HG02759 (cell line): ENCODE measurements at regions not wholly inside any gene's neighbourhood (a gene's known extent, or its start where the extent isn't known, plus 50 kb on each side); places are given as distances from the start of the nearest gene placed in this dataset.

Experiments
- ATAC-seq: cut with Tn5 transposase; IDR thresholded peaks from one replicate; pipeline ENCODE4 v1.9.1; 2021; ENCODE audit warnings: mild to moderate bottlenecking, moderate library complexity; ENCODE audit not compliant: unreplicated experiment

DNA sequence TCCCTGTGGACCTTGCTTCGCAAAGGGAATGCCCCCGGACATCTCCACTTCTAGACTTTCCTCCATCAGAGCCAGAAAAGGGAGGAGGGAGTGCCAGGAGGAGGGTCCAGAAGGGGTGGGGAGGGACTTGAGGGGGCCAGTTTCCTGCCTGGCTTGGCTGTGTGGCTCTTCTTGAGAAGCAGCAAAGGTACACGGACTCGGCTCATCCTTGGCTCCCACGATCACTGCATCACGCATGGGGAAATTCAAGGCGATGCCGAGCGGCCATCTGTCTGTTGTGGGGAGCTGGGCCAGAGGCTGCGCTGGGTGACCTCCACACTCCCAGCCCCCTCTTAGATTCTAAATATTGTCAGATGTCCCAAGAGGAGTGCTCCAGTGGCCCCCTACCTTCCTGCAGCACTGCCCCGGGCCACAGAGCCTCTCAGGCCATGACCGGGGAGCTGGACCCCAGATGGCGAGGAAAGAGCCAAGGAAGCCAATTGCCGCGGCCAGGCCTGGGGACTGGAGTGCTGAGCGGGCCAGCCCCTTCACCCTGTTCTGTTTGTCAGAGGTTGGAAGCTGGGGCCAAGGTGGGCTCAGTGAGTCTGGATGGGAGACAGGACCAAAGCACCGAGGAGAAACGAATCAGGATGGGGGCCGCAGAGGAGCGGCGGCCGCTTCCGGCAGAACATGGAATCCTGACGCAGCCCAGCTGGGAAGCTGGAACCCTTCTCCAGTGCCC, 104.5 kb downstream of the RBFOX3 start:
- no peak for ATAC-seq

- ATAC-seq: no peak
Measured at GRCh38 chr17:79505199-79505598, 105.7 kb downstream of the RBFOX3 start.

DNA sequence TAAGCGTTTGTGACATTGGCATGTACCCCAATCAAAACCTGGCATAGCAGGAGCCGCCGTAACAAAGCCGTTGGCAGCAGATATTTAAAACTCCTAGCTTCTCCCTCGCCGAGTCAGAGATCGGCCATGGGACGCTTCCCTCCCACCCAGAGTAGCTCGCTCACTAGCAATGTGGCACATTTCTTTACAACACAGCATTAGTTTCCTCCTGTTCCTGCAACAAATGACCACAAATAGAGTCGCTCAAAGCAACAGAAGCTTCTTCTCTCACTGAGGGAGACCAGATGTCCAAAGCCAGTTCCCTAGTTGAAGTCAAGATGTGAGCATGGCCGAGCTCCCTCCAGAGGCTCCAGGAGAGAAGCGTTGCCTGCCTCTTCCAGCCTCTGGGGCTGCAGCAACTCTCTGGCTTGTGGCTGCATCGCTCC, 106.7 kb downstream of the RBFOX3 start:
- ATAC-seq: no peak

DNA sequence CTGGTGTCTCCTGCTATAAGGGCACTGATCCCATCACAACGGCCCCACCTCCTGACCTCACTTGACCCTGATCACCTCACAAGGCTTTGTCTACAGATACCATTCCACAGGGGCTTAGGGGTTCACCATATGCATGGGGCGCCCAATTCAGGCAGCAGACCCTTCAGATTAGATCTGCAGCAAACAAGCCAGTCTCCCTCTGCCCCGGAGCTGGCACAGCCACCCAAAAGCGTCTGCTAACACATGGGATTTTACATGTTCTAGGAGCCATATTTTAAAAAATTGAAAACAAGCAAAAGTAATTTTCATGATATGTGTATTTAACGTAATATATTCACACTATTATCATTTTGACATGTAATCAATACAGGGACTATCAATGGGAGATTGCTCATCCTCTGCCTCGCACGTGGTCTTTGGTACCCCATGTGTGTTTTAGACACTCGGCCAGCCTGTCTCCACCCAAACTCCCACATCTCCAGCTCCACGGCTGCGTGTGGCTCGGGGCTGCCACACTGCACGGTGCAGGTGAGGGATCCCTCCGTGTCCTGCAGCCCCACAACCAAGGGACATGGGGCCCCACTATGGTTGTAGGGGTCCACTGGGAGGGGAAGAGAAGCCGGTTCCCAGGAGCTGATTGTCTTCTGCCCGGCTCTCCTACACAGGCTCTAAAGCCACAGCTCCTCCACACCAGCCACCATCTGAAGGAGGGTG, 107.6 kb downstream of the RBFOX3 start:
- no peak for ATAC-seq

- no peak for ATAC-seq
Measured at GRCh38 chr17:79501910-79502309, 108.9 kb downstream of the RBFOX3 start.

DNA sequence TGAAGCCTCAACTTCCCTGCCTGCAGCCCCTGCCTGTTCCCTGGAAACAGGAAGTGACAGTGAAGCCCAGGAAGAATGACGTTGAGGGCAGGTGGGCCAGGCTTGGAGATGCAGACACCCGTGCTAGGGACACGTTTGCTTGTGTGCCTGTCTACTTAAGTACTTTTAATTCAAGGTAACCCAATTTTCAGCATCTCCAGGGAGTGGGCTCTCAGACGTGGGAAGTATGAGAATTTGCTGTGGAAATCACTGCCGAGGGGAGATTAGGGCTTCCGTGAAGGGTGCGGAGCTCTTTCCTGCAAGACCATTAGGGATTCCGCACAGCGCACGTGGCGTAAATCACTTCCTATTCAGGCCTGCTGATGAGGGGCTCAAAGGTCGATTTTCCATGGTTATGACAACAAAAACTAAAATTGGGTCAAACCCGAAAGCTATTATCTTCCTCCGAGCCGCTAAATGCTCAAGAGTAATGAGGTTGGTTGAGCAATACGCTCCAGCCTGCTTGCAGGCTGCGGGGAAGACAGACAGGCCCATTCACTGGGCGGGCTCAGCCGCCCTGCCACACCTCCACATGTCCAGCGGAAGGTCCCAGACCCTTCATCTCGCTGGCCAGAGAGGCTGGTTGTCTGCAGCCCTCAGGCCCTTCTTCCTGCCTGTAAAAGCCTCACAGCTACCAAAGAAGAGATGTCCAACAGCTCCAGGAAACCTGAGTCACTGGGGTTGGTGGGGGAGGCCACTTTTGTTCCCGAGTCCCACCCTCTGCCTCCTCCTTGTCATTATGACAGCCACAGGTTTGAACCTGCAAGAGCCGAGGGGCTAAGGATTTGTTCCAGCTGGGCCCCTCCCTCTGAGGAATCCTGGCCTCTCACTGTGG, 109.9 kb downstream of the RBFOX3 start:
- ATAC-seq: no peak

- no peak for ATAC-seq
Measured at GRCh38 chr17:79498854-79499253, 112.0 kb downstream of the RBFOX3 start.

- ATAC-seq: no peak
Measured at GRCh38 chr17:79497777-79498348, 113.0 kb downstream of the RBFOX3 start.

- no peak for ATAC-seq
Measured at GRCh38 chr17:79496422-79497005, 114.3 kb downstream of the RBFOX3 start.

DNA sequence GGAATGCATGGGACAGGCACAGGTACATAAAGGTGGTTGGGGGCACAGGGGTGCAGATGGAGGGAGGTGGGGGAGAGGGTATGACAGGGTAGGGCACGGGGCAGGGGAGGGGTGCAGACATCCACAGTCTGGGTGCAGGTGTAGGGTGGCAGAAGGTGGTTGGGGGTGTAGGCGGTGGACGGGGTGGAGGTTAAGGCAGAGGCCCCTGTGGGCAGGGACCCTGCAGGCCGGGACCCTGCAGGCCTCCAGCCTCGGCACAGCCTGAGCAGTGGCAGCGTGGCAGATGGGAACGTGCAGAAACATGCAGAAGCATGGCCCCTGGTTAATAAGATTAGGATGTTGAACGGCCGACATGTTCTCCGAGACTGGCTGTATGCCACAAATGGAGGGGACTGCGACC, 115.2 kb downstream of the RBFOX3 start:
- ATAC-seq: no peak

GRCh38 chr17:79491006-79491405, 119.8 kb downstream of the RBFOX3 start:
- no peak for ATAC-seq

DNA sequence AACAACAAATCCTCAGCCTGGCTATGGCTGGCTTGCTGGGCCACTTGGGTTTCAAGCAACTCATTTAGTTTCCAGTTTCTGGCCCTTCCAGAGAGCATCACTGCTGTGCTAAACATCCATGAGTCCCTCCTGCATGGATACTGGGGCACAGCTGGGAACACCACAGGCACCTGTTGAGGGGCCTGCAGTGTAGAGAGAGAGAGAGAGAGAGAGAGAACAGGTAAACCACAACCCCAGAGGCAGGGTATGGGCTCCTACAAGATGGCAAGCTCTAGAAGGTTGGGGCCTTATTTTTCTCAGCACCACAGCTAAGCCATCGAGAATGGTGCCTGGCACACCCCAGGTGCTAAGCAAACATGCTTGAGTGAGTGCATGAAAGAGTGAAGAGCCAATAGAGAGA, 120.3 kb downstream of the RBFOX3 start:
- no peak for ATAC-seq

GRCh38 chr17:79487149-79487548, 123.7 kb downstream of the RBFOX3 start:
- ATAC-seq: no peak

- no peak for ATAC-seq
Measured at GRCh38 chr17:79485991-79486390, 124.9 kb downstream of the RBFOX3 start.

DNA sequence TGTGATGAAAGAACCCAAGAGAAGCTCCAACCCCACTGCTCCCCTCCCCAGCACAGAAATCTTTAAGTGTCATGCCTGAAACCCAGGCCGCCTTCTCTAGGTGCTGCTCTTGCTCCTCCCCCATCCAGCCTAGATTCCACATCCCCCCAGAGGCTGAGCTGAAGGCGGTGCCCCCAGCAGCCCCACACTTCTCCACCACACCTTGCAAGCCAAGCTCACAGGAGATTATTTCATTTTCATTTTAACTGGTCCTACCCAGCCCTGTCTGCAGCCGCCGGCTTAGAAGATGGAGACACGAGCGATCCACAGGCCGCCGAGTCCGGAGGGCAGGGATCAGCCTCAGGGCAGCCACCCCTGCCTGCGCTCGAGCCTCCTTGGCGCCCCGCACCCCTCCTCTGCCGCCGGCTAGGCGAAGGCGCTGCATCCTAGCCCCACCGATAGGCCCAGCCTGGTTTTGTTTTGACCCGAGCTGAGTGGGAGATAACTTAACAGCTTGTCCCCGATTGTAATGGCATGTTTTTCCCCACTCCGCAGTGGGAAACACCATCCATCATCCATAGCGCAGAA, 125.3 kb downstream of the RBFOX3 start:
- no peak for ATAC-seq

DNA sequence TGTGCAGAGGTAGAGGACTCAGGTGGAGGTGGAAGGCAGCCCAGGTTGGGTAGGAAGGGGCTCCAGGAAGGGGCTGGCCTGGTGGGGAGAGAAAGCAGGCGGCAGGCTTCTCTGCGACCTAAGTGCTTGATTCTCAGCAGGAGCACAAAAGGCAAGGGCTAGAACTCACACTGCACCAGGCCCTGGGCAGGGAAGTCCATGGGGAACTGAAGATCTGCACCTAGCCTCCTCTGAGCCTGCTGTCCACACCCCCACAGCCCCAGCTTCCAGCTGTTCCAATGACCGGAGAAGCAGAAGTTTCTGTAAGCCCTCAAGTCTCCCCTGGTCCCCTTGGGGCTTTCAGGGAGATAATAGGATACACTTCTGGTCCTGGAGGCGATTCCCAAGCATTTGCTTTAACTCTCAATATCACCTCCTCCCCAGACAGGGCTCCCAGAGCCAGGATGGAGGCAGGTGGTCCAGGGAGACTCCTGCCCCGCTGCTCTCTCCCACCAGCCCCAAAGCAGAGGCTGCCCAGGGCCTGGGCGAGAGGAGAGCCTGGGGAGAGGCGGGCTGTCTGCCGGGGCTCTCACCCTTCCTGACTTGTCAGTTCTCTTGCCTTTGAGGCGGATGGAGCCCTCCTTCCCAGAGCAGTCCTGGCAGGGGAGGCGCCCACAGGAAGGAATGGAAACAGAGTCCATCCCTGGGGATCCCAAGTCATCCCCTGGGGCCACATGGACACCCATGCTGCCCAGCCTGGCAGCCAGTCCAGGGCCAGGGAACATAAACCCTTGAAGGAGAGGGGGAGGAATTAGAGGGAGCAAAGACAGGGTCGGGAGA, 126.0 kb downstream of the RBFOX3 start:
- ATAC-seq: no peak

DNA sequence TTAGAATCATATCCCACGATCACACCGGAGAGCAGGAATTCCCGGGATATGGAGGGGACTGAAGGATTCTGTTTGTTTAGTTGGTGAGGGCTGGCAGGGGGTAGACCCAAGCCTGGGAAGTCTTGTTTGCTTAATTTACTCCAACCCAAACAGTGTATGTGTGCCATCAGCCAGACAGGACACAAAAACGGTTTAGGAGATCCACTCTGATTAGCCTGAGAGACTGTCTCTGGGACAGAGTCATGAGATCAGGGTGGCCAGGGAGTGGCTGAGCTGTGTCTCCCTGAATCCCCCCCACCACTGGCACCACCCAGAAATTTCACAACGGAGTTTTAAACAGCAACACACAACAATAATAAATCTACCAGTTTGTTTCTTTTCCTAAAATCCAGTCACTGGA, 127.0 kb downstream of the RBFOX3 start:
- ATAC-seq: no peak

DNA sequence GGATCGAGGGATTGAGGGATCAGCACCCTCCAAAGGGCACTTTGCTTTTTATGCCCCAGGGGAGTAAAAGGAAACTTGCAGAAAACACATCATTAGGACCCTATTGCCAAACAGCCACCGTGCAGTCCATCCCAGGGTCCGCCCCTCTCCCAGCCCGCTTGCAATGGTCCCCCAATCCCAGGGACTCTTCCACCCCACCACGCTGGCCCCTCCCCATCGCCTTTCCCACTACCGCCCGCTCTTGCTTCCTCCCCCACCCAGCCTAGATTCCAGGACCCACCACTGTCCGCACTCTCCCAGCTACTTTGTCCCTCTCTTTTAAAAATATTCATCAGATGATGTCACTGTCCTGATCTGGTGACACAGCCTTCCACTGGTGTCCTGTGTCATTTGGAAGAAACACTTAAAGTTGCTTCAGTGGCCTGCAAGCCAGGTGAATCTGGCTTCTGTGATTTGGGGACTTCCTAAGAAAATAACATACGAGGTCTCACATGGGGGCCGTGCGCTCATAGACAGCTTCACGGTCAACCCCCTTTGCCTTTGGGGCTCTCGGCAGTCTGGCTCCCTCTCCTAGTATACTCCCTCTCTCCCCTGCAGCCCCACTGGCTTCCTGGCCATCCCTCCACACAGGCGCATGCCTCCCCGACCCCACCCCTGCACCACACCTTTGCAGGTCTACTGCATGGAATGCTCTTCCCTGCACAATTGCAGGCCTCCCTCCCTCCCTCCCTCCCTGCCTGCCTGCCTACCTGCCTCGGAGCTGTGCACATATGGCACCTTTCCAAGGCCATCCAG, 127.9 kb downstream of the RBFOX3 start:
- ATAC-seq: no peak

- ATAC-seq: no peak
Measured at GRCh38 chr17:79479876-79480275, 131.0 kb downstream of the RBFOX3 start.
